HG02884 (cell line): ENCODE measurements at regions not wholly inside any gene's neighbourhood (a gene's known extent, or its start where the extent isn't known, plus 50 kb on each side); places are given as distances from the start of the nearest gene placed in this dataset.

Source experiments
- ATAC-seq: cut with Tn5 transposase; IDR thresholded peaks from one replicate; pipeline ENCODE4 v1.9.1; 2021; ENCODE audit warnings: mild to moderate bottlenecking, moderate library complexity; ENCODE audit not compliant: unreplicated experiment

DNA sequence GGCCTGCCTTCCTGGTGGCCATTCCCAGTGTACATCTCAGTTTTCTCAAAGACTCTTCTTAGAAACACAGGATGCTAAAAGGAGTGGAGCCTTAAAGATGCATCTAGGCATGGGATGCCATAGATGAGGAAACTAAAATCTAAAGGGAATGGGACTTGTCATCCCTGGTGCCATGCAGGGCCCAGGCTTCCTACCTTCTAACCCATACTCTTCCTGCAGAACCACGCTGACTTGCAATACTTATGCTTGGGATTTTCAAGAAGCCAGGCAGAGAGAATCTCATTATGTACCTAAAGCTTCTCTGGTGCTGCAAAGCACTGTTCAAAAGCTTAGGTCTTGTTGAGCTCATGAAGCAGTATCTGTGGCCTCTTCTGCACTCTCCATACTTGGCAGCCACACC, 329.1 kb downstream of the CYRIA start:
- ATAC-seq, result no peak

DNA sequence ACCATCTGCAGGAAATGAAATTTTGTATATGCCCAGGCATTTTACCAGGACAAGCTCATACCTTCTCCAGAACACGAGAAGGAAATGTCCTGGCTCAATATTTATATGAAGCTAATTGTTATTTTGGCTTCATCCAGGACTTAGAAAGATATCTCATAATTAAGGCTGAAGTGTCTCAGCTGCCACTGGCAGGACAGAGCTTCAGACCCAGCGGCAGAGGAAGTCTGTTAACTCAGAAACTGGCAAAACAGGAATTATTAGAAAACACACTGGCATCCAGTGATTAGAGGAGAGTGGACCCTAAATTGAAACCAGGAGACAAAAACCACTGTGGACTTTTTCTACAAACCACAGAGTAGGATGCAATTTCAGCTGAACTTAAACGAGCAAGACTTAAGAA, 329.7 kb downstream of the CYRIA start:
- ATAC-seq, result no peak

GRCh38 chr2:16335604-16335930, 330.1 kb downstream of the CYRIA start:
- no peak for ATAC-seq

DNA sequence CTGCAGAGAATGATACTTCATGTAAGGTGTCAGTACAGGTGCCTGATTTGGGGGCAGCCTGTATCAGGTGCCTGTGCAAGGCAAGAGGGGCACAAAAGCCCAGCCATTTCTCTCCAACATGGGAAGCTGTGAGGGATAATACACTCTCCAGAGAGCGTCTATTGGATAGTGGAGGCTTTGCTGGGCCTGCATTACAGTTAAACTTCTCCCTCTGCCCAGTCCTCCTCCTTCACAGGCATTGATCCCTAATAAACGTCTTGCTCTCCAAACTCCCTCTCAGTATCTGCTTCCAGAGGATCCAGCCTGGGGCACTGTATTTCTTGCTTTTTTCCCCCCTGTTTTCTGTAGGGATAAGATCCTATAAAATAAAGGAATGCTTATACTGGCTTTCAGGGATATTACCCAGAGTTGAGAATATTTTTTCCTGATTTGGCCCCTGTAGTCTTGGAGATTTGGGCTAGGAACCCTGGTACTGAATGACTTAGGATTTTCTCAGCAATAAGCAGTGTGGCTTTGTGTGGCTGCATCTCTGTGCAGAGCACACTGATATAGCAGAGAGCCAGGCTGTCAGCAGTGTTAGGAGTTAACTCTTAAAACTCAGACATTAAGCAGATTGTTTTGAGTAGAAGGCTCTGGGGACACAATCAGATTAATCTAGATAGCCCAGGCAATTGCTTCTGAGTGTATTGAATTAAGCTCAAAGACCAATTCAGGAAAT, 330.6 kb downstream of the CYRIA start:
- ATAC-seq, result no peak

- ATAC-seq, result no peak
Measured at GRCh38 chr2:16334366-16334765, 331.3 kb downstream of the CYRIA start.

- no peak for ATAC-seq
Measured at GRCh38 chr2:16333681-16334080, 332.0 kb downstream of the CYRIA start.

- ATAC-seq, result no peak
Measured at GRCh38 chr2:16332681-16333557, 332.7 kb downstream of the CYRIA start.

DNA sequence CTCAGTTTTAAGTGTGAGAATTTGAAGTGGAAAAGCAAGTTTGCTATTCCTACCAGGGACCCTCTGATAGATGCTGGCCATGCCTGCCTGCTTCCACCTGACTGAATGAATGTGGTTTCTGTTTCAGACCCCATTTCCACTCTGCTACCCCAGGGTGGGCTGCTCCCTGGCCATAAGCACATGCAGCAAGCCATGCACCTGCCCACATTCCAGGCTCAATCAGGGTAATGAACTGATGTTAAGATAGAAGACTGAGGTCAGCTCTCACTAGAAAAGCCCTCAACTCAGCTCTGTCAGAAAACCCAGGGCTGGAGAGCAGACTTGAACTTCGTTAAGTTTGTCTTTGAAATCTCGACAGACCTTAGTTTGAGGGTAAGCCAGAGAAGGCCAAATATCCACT, 333.9 kb downstream of the CYRIA start:
- ATAC-seq, result no peak

- no peak for ATAC-seq
Measured at GRCh38 chr2:16330982-16331381, 334.7 kb downstream of the CYRIA start.

DNA sequence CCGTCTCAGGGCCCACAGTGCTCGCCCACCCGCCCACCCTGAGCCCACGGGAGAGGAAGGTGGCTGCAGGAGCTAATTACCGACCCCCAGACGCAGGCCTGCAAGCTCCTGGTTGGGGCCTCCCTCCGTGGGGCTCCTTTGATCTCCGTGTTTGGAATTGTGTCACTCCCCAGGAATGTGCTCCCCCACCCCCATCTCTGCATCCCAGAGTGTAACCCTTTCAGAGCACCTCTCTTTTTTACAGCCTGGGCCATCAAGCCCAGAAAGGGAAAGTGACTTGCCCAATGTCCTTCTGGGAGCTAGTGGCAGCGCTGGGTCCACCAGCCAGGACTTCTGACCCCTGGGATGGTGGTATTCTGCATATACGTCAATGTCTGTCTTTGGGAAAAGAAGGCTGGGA, 335.1 kb downstream of the CYRIA start:
- ATAC-seq, result no peak

- ATAC-seq, result no peak
Measured at GRCh38 chr2:16330012-16330411, 335.6 kb downstream of the CYRIA start.

DNA sequence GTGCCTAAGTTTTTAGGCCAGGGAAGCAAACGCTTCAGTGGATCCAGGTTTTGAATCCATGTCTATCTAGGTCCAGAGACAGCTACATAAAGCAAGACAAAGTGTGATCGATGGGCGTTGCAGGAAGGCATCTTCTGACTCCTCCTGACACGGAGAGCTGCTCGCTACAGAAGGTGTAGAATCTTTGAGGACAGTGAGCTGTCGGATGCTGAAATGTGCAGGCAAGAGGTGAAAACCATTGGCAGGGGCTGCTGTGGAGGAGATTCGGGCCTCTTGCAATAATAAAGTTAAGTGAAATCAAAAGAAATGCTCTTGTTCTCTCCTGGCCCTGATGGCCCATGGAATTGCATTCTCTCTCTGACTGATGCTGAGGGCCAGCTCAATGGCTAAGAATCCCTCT, 336.2 kb downstream of the CYRIA start:
- no peak for ATAC-seq

- ATAC-seq, result no peak
Measured at GRCh38 chr2:16328521-16329190, 337.0 kb downstream of the CYRIA start.

DNA sequence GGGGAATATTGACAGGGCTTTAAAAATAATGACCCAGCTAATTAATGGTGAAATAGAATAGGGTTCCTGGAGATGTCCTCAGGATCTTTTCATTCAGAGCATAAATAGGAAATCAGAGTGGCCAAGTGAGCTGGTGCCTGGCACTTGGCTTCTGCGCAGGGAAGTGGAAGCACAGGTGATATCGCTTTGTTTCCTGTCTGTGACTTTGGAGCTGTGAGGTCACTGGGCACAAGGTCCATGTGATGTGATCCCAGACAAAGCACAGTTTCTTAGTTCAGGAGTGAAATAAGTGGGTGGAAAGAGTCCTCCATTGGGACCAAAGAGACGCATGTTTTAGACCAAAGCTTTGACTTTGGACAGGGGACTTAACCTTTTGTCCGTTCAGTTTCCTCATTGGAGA, 338.3 kb downstream of the CYRIA start:
- ATAC-seq, result no peak

DNA sequence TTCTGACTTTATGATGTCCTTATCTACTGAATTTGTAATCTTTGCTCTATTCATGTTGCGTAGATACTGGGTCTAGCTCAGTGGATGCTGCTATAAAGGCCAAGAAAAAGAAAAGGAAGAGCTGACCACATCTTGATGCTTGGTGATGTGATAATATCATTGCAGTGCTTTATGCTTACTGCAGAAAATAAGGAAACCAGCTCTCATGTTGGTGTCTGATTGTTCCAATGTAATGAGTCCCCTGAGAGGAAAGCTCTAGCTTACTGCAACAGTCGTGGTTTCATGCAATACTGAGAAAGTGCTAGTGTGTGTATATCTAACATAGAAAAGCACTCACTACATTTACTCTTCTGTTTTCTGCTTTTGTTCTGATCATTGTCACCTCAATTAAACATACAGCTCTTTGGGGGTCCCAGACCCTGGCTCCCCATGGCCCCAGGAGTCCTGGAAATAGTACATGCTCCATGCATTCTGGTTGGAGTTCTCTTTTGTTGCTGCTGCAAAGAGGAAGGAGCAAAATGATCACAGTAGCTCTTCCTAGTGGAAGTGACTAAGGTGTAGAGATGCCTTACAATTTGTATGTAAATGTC, 338.8 kb downstream of the CYRIA start:
- no peak for ATAC-seq

DNA sequence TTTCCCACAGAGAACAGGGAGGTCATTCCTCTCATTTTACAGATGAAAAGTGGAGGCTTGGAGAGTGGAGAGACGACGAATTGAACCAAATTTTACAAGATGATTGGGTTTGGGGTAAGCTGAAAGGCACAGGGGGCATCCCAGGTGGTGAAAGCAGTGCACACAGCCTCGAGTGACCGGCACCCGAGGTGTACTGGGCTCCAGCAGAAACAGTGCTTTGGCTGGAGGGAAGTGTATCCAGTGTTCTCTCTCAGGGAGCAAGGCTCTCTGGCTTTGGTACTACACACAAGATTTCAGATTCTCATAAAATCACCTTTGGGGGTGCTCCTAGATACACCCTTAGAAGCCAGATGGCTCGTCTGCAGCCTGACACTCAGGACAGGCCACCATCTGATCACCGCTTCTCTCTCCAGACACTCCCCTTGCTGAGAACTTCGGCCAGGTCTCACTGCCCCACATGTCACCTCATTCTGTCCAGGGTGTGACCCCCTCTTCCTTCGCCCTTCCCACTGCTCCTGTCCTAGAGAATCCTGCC, 339.6 kb downstream of the CYRIA start:
- ATAC-seq, result no peak

DNA sequence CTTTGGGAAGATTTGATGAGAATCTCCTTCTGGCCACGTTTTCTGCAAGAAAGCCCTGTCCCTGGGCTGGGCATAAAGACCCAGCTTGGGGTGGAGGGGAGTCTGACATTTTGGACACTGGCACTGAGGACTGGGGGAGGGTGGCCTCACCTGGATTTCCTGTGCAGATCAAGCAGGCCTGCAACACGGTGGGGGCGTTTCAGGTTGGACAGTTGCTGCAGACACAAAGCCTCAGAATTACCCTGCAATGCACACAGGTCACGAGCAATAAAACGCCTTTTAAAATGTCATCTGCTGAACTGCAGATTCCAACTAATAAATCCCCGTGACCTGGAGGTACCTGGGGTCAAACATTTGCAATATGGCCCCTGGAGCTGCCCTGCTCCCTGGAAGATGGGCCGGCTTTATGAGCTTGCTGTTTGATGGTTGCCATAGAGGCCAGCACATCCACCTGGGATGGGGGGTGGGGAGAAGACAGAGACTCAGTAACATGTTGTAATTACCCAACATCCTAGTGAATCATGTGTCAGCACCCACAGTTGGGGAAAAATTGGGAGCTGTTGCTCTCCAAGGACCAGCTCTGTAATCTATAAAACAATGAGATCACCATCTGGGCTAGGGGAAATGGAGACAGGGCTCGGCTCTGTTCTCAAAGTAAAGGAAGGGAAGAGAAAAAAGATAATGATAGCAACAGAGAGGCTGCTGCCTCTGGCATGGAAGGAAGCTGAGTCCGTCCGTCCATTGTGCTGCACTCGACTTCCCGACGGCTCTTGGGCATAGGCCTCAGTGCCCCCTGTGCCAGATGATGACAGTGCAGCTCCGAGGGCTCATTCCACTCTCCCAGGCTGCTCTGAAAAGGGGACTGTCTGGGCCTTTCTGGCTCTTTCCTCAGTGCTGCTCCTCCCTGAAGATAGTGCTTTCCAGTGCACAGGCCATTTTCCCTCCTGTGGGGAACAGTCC, 340.3 kb downstream of the CYRIA start:
- no peak for ATAC-seq

GRCh38 chr2:16324544-16324937, 341.1 kb downstream of the CYRIA start:
- ATAC-seq, result no peak

DNA sequence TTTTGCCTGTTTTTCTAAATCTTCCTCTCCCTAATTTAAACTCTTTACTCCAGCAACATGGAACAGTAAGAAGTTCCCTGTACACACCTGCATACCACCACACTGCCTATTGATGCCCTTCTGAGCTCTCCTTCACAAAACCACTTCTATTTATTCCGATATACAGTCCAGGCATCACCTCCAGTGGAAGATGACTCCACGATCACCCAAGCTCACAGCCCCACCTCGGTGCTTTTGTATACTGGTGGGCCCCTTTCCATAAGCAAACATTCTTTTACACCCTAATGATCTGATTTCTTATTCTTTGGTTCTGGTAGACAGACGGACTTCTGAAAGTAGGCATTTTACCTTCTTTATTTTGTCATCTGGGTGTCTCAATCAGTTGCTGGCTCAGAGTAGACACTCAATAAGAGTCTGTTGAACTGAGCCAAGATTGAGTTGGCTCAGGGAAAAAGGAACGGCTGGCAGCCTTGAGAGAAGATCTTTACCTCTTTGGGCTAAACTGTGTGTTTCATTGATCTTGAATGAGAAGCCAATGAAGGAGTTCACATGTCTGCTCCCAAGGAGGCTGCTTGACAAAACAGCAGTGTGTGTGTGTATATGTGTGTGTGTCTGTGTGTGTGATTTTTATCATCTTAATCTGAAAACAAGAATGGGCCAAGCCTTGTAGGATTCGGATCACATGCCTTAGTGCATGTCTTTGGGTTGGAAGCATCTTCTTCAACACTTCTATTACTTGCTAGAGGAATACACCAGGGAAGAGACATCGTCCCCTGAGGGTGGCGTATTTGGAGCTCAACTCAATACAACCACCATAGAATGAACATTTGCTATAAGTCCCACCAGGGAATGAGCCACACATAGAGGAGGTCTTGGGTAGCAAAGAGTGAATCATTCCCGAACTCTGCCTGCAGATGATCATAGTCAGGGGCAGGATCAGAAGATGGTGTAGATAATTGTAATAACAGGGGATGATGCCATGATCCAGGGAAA, 341.8 kb downstream of the CYRIA start:
- no peak for ATAC-seq
